Non-pigmented ciliary epithelial cell (primary cell): ENCODE measurements at regions not wholly inside any gene's neighbourhood (a gene's known extent, or its start where the extent isn't known, plus 50 kb on each side); places are given as distances from the start of the nearest gene placed in this dataset.

Source experiments
- DNase-seq: peaks from one replicate; pipeline ENCODE4 v3.0.0-alpha.2; 2010; ENCODE audit warnings: low read depth

DNA sequence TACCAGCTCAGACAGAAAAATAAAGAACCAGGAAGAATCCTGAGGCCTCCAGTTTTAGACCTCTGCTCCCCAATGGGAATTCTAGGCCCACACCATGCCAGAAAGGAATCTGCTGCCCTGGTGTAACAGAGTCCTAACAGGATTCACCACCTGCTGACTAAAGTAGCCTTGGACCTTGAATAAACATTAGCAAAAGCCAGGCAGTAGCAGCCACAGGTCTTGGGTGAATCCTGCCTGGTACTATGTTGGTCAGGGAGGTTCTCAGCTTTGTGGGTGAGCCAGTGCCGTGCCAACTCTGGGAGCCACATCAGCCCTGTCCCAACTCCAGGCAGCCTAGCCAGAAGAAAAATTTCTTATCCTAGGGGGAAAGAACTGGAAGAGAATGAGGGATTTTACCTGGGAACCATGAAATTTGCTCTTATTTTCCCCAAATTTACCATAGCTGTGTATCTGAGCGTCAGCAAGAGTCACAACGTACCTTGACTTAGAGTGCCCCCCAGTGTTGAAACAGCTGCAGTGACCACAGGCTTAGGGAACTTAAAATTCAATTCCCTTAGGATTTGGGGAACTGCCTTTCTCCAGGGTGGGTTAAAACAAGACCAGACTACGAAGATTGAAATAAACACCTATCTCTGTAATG, 1895.6 kb upstream of the PRR20A start:
- no peak for DNase-seq

GRCh38 chr13:55255236-55255635, 1885.5 kb upstream of the PRR20A start:
- no peak for DNase-seq

DNA sequence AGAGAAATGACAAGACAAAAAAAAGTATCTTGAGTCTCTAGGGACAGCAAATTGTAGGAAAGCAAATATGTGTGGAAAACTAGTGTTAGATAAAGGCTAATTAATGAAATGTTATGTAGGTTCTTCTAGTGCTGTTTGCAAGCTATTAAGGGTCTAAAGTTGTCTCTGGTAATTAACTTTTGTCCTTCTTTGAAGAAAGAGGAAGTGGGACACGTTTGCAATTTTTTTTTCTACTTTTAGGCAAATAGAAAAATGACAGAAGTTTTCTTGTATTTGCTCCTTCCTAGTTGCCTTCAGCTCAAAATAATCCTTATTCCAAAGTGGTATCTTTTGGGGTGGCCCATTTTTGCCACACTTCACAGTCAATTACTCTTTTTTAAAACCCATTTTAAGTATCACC, 1877.7 kb upstream of the PRR20A start:
- DNase-seq, result no peak

DNA sequence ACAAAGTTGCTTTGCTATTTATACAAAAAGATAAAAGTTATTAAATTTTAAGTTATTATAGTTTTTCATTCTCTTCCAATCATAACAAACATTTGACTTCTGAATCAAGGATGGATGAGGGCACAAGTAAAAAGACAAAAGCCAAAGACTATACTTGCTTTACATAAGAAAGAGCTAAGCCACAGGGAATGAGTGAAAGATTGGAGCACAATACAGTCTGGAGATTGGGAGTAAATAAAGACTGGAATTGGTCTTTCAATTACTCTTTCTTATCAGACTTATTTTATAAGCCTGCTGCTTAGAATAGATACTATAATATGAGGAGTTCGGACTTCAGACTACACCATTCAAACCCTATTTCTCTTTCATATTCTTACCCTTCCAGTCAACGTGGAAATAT, 1874.1 kb upstream of the PRR20A start:
- DNase-seq, result no peak

DNA sequence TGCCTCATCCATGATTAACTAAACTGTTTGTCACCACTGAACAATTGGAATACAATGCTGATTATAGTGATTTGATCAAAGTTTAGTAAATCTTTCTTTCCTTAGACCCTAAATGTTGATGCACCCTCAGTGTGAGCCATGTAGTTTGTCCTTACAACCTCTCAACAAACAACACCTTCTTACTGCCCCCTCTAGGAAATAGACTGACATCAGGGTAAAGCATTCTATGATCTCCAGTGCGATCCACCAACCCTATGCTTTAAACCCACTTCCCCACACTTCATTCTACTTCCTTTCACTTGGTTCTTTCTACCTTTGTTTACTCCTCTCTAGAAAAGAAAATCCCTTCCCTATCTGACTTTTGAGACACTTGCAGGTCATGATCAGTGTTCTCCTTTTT, 1842.5 kb upstream of the PRR20A start:
- no peak for DNase-seq

GRCh38 chr13:55302568-55302967, 1838.2 kb upstream of the PRR20A start:
- DNase-seq, result no peak

- DNase-seq, result no peak
These were observed 1832.8 kb upstream of the PRR20A start for GRCh38 chr13:55307909-55308308.

- DNase-seq, result no peak
These were observed 1798.8 kb upstream of the PRR20A start for GRCh38 chr13:55341891-55342290.

DNA sequence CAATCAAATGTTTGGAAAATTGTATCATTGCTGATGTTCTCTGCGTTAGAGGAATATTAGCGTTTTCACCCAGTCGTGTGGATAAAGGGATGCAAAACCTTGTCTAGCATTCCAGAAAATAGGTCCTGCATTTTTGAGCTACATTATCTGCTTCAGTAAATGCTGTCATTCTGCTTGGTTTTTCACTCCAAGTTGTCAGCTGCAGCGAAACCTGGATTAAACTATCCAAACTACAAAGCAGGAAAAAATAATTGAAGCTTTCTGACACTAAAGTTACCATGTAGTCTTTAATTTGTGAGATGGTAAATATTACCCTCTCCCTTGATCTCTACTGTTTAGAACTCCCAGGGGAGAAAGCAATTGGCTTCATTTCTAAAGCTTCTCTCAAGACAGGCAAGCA, 1795.5 kb upstream of the PRR20A start:
- no peak for DNase-seq

DNA sequence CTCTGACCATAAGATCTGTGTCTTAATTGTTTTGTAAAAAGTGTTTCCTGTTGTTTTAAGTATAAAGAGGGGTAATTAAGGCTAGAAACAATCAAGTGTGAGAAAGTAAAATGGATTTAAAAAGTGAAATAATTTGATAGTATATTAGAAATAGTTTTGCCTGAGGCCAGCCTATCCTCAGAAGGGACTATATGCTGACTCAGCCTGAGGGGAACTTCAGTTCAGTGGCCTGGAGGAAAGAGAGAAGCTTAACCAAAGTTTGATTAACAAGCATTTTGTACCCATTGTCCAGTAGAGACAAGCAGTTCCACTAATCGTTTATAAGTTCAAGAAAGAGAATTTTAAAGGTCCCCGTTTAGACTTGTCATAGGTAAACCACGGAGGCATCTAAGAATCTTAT, 1793.2 kb upstream of the PRR20A start:
- DNase-seq, result no peak

GRCh38 chr13:55359067-55359466, 1781.7 kb upstream of the PRR20A start:
- DNase-seq, result no peak

- DNase-seq, result no peak
These were observed 1779.6 kb upstream of the PRR20A start for GRCh38 chr13:55361141-55361540.

DNA sequence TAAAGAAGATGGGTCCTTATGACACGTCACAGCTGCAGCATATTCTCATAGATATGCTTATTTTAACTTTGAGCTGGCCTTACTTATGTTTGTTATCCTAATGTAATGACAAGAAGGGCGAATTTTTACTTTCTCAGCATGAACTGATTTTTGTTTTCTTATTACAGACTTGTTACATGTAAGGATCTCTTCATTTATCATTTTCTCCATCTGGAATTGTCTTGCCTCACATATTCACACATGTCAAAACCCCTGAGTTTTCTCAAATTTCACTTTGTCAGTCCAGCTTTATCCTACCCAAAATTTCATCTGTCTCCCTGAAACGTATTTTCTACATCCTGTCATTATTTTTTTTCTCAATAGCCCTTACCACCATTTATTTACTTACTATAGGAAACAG, 1774.0 kb upstream of the PRR20A start:
- DNase-seq, result no peak

DNA sequence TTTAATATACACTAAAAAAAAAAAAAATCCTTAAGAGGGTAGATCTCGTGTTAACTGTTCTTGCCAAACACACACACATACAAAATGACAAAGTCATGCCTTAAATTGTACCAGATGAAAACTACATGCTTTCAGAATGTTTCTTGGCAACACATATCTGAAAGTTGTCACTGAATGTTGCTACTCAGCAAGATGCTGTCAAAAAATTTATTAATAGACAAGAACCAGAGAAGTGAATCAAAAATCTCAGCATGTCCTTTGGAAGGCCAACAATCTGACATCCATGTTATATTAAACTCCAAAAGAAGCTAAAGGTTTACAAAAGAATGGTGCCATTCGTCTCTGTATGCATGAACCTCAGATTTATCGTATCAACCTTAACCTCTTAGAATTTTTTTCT, 1746.2 kb upstream of the PRR20A start:
- no peak for DNase-seq

DNA sequence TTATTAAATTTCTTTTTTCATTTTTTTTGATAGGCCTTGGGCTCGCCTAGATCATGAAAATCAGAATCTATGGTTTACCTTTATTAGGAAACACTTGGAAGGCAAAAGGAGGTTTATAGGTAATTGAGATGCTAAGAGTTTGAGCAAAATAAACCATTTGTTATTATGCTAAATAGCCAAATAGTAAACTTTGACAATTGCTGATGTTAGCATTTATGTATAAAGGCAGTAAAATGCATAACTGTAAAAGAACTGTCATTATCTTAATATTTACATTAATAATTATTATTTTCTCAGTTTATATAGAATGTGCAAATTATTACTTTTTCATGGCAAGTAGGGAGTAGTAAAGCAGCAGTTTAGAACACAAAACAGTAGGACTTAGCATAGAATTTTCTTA, 1737.8 kb upstream of the PRR20A start:
- no peak for DNase-seq

DNA sequence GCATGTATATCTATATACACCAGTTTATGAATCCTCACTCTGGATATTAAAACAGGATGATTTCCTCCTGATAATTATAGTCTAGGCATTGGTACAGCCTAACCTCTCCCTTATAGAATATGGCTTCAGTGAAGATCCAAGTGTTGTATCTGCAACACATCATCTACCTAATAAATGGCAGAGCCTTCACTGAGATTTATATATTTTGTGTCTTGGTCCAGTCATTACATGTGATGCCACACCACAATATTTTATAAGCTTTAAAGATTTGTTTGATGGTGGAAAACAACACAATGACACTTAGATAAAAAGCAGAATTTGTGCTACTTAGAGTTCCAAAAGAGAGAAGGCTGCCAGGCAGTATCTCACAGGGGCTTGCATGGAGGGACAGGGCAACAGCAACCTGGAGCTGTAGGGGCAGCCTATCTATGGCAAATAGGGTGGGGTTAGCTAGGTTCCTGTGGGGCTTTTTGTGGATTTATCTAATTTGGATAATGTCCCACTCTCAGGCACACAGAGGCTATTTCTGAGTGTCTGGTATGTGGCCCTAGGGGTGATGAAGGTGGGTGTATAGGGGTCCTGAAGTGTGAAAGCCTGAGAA, 1736.7 kb upstream of the PRR20A start:
- no peak for DNase-seq

DNA sequence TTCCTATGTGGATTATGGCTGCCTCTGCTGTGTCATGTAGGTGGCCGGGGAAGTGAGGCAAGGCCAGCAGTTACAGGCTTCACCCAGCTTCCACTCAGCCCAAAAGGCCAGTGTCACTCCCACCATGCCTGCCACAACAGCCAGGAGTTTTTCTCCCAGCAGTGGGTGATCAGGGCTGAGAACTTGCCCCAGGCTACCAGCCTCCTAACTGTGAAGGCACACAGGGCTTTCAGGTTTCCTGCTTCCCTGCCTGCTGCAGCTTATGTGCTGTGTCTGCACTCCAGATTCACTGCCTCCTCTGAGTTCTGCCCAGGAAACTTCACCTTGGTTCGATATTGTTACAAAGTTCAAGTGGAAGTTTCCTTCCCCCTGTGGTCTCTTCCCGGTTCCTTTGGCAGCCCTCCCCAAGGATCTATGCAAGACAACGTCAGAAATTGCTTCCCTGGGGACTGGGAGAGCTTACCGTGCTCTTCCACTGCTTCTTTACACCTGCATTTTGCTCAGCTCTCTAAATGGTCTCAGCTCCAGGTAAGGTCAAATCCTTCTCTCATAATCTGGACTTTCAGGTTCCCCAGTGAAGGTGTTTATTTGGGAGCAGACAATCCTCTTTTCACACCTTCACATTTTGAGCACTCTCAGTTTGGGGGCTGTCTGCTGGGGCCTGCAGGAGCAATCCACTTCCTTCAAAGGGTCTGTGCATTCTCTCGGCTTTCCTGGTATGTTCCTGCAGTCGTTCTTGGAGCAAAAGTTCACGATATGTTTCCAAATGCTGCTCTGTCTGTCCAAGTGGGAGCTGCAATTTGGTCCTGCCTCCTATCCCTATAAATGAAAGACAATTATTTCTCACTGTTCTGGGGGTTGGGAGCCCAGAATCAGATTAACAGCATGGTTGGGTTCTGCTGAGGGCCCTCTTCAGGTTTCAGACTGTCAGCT, 1730.1 kb upstream of the PRR20A start:
- DNase-seq, result no peak

- no peak for DNase-seq
These were observed 1722.6 kb upstream of the PRR20A start for GRCh38 chr13:55418095-55418494.

DNA sequence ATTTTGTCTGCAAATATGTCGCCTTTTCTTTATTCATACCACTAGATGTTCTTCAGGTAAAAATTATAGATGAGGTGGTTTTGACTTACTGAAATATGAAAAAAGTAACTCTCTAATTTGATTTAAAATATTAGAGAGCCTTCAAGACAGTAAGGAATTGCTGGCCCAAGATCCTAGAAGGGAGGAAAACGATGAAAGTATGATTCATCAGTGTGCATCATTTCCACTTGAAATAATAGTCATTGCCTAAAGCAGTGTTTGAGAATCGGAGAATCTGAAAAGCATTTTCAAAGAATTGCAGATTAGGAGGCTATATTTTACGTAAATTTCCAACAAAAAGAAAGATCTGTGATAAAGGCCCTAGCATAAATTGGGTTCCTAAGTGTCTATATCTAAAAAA, 1707.9 kb upstream of the PRR20A start:
- no peak for DNase-seq

- DNase-seq, result no peak
These were observed 1703.6 kb upstream of the PRR20A start for GRCh38 chr13:55437162-55437561.

DNA sequence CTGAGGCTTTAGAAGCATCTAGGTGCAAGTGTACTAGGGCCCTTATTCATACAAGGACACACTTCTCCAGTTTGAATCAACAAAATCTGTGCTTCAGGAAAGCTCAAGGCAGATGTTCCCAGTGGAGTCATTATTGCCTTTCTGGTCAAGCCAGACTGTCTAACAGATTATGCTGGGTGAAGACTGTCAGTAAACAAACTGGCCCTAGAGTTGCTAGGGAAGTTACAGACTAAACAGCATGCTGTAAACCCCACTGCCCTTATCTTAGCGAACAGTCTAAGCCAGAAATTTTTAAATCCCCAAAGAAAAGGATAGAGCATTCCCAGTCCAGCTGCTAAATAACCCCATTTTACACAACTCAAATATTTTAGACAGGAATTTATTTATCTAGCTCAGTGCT, 1701.3 kb upstream of the PRR20A start:
- no peak for DNase-seq

GRCh38 chr13:55440465-55441085, 1700.1 kb upstream of the PRR20A start:
- DNase-seq, result no peak

DNA sequence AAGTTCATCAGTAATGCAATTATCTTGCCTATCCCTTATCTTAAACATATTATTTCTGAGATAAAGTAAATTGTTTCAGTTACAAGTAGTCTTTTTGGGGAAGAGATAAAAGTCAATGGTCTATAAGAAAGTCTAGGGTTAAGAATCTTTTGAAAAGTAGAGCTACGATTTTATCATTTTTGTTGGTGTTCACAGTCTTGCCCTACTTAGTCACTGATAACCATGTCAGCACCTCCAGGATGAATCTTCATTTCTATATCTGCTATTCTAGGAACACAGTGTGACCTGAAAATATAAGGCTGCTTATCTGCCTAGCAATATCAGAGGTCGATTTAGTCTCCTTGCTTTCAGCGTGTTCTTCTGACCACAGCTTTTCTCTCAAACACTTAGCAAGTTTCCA, 1676.5 kb upstream of the PRR20A start:
- no peak for DNase-seq
